ENCODE measurements at regions not wholly inside any gene's neighbourhood (a gene's known extent, or its start where the extent isn't known, plus 50 kb on each side); places are given as distances from the start of the nearest gene placed in this dataset.
A peak's percentile ranks its signal among the peaks of the same experiment; 100 is the strongest.

GRCh38 chrX:139134316-139134715, 396.2 kb upstream of the F9 start (continued):
- TF ChIP-seq SP2 (IDR thresholded peaks at IDR 0.05; ENCODE audit: extremely low read depth, low read depth, low read length, poor library complexity, severe bottlenecking) (no peak), MTF1 (CRISPR knock-in tag; IDR thresholded peaks at IDR 0.05; ENCODE audit: borderline replicate concordance) (no peak), MED1 (CRISPR knock-in tag; IDR thresholded peaks at IDR 0.05; ENCODE audit: borderline replicate concordance) (no peak), KDM5B (IDR thresholded peaks at IDR 0.05; ENCODE audit: insufficient replicate concordance, low read depth, low read length) (no peak), TOE1 (IDR thresholded peaks at IDR 0.05; ENCODE audit: borderline replicate concordance) (no peak), TOE1 (CRISPR knock-in tag; IDR thresholded peaks at IDR 0.05; ENCODE audit: borderline replicate concordance, low read depth) (no peak)

GRCh38 chrX:139126493-139126892, 404.0 kb upstream of the F9 start:
- ChIA-PET CTCF (ENCODE audit: low intra/inter-chr PET ratio) (no interaction called here), POLR2A (no interaction called here)
- intact Hi-C loops (cut with micrococcal nuclease): loop anchor here (1.0 to 10.0 kb wide), 5 partner anchors 76 to 433 kb away; no protein-coding TSS in a partner anchor
- no peak overlapping the region for H3K9ac ChIP-seq (ENCODE audit: insufficient read depth in 1 of 2, low read depth in 2 of 2, low read length in 2 of 2)
- no peak overlapping the region for H2AFZ ChIP-seq (ENCODE audit: low read depth, low read length)
- H3K9me1 ChIP-seq (ENCODE audit: control insufficient read depth, insufficient read depth, low read length): no peaks in the 10 kb centered on the region
- DNase-seq (ENCODE audit: extremely low read depth in 1 of 4, low spot score in 3 of 4): peak; percentile 60 to 72 (median 68)
- no peak overlapping the region for H3K4me2 ChIP-seq (ENCODE audit: insufficient read depth, low read length)
- peak; percentile 100 for ATAC-seq
- no peaks in the 10 kb centered on the region for H4K20me1 ChIP-seq (replicated peaks; ENCODE audit: control insufficient read depth, insufficient read depth, low read length)
- no TSS peak for BruUV-seq (replicated peaks)
- no peaks in the 10 kb centered on the region for H3K36me3 ChIP-seq (ENCODE audit: control insufficient read depth, insufficient read depth, low read length)
- H3K4me1 ChIP-seq (replicated peaks in 1 of 2; ENCODE audit: control insufficient read depth in 2 of 2, insufficient read depth in 2 of 2, low read length in 2 of 2): no peaks in the 10 kb centered on the region
- H3K9me3 ChIP-seq (replicated peaks; ENCODE audit: control insufficient read depth, insufficient read depth, low read depth, low read length): no peaks in the 10 kb centered on the region
- peak; percentile 93 for FAIRE-seq
- no peaks in the 10 kb centered on the region for H3K79me2 ChIP-seq (ENCODE audit: control insufficient read depth, insufficient read depth, low read length)
- no peak overlapping the region for H3K4me3 ChIP-seq
- WGBS (ENCODE audit: insufficient coverage, low coverage, missing lambda C conversion rate): 0% methylated on average over 2 of the region's 2 CpGs
- no peaks in the 10 kb centered on the region for H3K27me3 ChIP-seq (ENCODE audit: control insufficient read depth in 2 of 2, insufficient read depth in 2 of 2, low read length in 2 of 2)
- in situ Hi-C loops (cut with MboI): no loop called here
- H3K27ac ChIP-seq (ENCODE audit: extremely low read depth, low read depth, low read length): no peak overlapping the region
- 0 out of 2 replicates have a peak, but pooled peaks have one; percentile 30 for TF ChIP-seq CREM (IDR thresholded peaks at IDR 0.05; ENCODE audit: low read depth)
- 0 out of 2 replicates have a peak, but pooled peaks have one; percentile 18 for TF ChIP-seq JUND (IDR thresholded peaks at IDR 0.05; ENCODE audit: borderline replicate concordance, low read depth, low read length)
- TF ChIP-seq JUND (tag; IDR thresholded peaks at IDR 0.05; ENCODE audit: borderline replicate concordance, low read depth, low read length): 0 out of 3 replicates have a peak, but pooled peaks have one; percentile 9
- TF ChIP-seq DEAF1 (CRISPR knock-in tag; IDR thresholded peaks at IDR 0.05): 0 out of 2 replicates have a peak, but pooled peaks have one; percentile 17
- peak; percentile 54; the same call in 1 of the 2 replicates for TF ChIP-seq ATF7 (IDR thresholded peaks at IDR 0.05)
- peak; percentile 76 for TF ChIP-seq SMC3 (conservative IDR thresholded peaks at IDR 0.05; ENCODE audit: insufficient read depth, low read depth, low read length)
- no peak for TF ChIP-seq FOSL1 (tag; conservative IDR thresholded peaks at IDR 0.05)
- 0 out of 2 replicates have a peak, but pooled peaks have one; percentile 32 for TF ChIP-seq ARID2 (IDR thresholded peaks at IDR 0.05)
- no peak for TF ChIP-seq YBX1 (IDR thresholded peaks at IDR 0.05)
- TF ChIP-seq SMAD2 (IDR thresholded peaks at IDR 0.05; ENCODE audit: low read depth, low read length): no peak
- TF ChIP-seq RAD21 (CRISPR knock-in tag; conservative IDR thresholded peaks at IDR 0.05 in 1 of 2, IDR thresholded peaks at IDR 0.05 in 1 of 2): peak; percentile 79 to 85
- TF ChIP-seq PCBP2 (IDR thresholded peaks at IDR 0.05; ENCODE audit: low read depth, low read length, poor library complexity, severe bottlenecking): no peak
- 0 out of 2 replicates have a peak, but pooled peaks have one; percentile 8 for TF ChIP-seq ATF3 (IDR thresholded peaks at IDR 0.05)
- TF ChIP-seq ATF3 (CRISPR knock-in tag; conservative IDR thresholded peaks at IDR 0.05): no peak
